Fibroblast of lung (primary cell): ENCODE measurements at regions not wholly inside any gene's neighbourhood (a gene's known extent, or its start where the extent isn't known, plus 50 kb on each side); places are given as distances from the start of the nearest gene placed in this dataset.

Source experiments
- CTCF ChIP-seq, 2 donors: IDR thresholded peaks in 1 of 2; conservative IDR thresholded peaks in 1 of 2; 1 replicate in 1 of 2; 2 replicates in 1 of 2; pipeline ENCODE4 v1.5.1; 2011 to 2012; ENCODE audit warnings: low read length in 2 of 2, control low read depth in 1 of 2, inconsistent platforms in 1 of 2, low read depth in 1 of 2, mild to moderate bottlenecking in 1 of 2
- EZH2 ChIP-seq: IDR thresholded peaks from 2 replicates; pipeline ENCODE4 v1.5.1; 2012; ENCODE audit warnings: low read length, control low read depth, mild to moderate bottlenecking; ENCODE audit errors: missing control alignments

GRCh38 chr21:34255073-34255472, 108.7 kb upstream of the KCNE2 start:
- TF ChIP-seq CTCF (conservative IDR thresholded peaks at IDR 0.05 in 1 of 2, IDR thresholded peaks at IDR 0.05 in 1 of 2; ENCODE audit: low read depth in 1 of 2, low read length in 2 of 2) (no peak), EZH2 (no peak)
